K562 (cell line): ENCODE measurements at regions not wholly inside any gene's neighbourhood (a gene's known extent, or its start where the extent isn't known, plus 50 kb on each side); places are given as distances from the start of the nearest gene placed in this dataset.

Experiments
- EZH2 ChIP-seq: IDR thresholded peaks from 2 replicates; pipeline ENCODE4 v1.6.1; 2012; ENCODE audit warnings: low read depth, mild to moderate bottlenecking, inconsistent platforms, low read length, borderline replicate concordance
- HCFC1 ChIP-seq: IDR thresholded peaks from 2 replicates; pipeline ENCODE4 v1.6.1; 2012; ENCODE audit warnings: low read depth, low read length, improper control_type of control experiment
- JUND ChIP-seq, 2 experiments: IDR thresholded peaks; 2 replicates in 1 of 2; 3 replicates in 1 of 2; pipeline ENCODE4 v1.6.1; 2011; ENCODE audit warnings: borderline replicate concordance in 2 of 2, low read depth in 2 of 2, low read length in 2 of 2, improper control_type of control experiment in 1 of 2, missing biosample characterization in 1 of 2, missing genetic modification characterization in 1 of 2, missing genetic modification reagents in 1 of 2
- NBN ChIP-seq: fragments of 450-650 bp; IDR thresholded peaks from 2 replicates; pipeline ENCODE4 v1.6.1; 2016; ENCODE audit warnings: low read depth, mild to moderate bottlenecking
- TBP ChIP-seq: optimal IDR thresholded peaks from 2 replicates; pipeline ENCODE3; 2011; ENCODE audit warnings: low read depth, low read length, improper control_type of control experiment
- ZNF445 ChIP-seq: fragments of 250-450 bp; sonication (Bioruptor Pico); IDR thresholded peaks from 2 replicates; pipeline ENCODE4 v1.4.0; 2020; ENCODE audit warnings: low read depth, mild to moderate bottlenecking, moderate library complexity
- ZNF766 ChIP-seq: fragments of 200-800 bp; sonication (Bioruptor generic); conservative IDR thresholded peaks from 2 replicates; pipeline ENCODE4 v1.6.1; 2016; ENCODE audit warnings: missing genetic modification characterization, missing compliant biosample characterization
- TF ChIP-seq, protein P1 (sequence below): fragments of 450-650 bp; IDR thresholded peaks from 2 replicates; pipeline ENCODE4 v1.6.1; 2016; ENCODE audit warnings: mild to moderate bottlenecking
- TF ChIP-seq, protein P2 (sequence below), 3 experiments: IDR thresholded peaks in 2 of 3; conservative IDR thresholded peaks in 1 of 3; 2 replicates each; pipeline ENCODE4 v1.5.1; 2011 to 2012; ENCODE audit warnings: low read length in 3 of 3, mild to moderate bottlenecking in 3 of 3, control low read depth in 2 of 3, improper control_type of control experiment in 1 of 3, inconsistent platforms in 1 of 3, low read depth in 1 of 3, mixed read lengths in 1 of 3, moderate library complexity in 1 of 3; ENCODE audit not compliant: insufficient read depth in 2 of 3

DNA sequence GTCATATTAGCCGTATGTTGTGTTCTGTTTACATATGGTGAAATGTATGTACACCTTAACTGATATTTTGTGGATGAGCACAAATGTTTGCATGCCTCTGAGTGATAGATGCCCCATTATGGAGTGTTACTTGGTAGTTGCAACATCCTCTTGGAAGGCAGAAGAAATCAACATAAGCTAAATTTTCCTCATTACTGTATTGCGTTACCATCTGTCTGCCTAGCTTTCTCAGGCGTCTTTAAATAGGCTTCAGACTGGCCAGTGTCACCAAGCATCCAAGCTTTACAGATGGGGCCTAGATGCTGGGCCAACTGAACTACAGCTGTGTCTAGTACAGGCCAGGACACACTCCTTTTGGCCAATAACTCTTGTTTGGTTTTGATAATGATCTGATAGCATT is 250.6 kb downstream of the SAMD5 start:
- TF ChIP-seq TBP = no peak
- TF ChIP-seq HCFC1 = no peak
- TF ChIP-seq, protein P1, sequence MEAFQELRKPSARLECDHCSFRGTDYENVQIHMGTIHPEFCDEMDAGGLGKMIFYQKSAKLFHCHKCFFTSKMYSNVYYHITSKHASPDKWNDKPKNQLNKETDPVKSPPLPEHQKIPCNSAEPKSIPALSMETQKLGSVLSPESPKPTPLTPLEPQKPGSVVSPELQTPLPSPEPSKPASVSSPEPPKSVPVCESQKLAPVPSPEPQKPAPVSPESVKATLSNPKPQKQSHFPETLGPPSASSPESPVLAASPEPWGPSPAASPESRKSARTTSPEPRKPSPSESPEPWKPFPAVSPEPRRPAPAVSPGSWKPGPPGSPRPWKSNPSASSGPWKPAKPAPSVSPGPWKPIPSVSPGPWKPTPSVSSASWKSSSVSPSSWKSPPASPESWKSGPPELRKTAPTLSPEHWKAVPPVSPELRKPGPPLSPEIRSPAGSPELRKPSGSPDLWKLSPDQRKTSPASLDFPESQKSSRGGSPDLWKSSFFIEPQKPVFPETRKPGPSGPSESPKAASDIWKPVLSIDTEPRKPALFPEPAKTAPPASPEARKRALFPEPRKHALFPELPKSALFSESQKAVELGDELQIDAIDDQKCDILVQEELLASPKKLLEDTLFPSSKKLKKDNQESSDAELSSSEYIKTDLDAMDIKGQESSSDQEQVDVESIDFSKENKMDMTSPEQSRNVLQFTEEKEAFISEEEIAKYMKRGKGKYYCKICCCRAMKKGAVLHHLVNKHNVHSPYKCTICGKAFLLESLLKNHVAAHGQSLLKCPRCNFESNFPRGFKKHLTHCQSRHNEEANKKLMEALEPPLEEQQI = no peak
- TF ChIP-seq, protein P2, sequence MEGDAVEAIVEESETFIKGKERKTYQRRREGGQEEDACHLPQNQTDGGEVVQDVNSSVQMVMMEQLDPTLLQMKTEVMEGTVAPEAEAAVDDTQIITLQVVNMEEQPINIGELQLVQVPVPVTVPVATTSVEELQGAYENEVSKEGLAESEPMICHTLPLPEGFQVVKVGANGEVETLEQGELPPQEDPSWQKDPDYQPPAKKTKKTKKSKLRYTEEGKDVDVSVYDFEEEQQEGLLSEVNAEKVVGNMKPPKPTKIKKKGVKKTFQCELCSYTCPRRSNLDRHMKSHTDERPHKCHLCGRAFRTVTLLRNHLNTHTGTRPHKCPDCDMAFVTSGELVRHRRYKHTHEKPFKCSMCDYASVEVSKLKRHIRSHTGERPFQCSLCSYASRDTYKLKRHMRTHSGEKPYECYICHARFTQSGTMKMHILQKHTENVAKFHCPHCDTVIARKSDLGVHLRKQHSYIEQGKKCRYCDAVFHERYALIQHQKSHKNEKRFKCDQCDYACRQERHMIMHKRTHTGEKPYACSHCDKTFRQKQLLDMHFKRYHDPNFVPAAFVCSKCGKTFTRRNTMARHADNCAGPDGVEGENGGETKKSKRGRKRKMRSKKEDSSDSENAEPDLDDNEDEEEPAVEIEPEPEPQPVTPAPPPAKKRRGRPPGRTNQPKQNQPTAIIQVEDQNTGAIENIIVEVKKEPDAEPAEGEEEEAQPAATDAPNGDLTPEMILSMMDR (IDR thresholded peaks at IDR 0.05 in 2 of 3, conservative IDR thresholded peaks at IDR 0.05 in 1 of 3; ENCODE audit: insufficient read depth in 2 of 3, low read depth in 1 of 3, low read length in 3 of 3) = no peak
- TF ChIP-seq ZNF766 = no peak
- TF ChIP-seq ZNF445 (CRISPR knock-in tag) = no peak
- no peak for TF ChIP-seq JUND (IDR thresholded peaks at IDR 0.05; ENCODE audit: borderline replicate concordance, low read depth, low read length)
- TF ChIP-seq JUND (tag; IDR thresholded peaks at IDR 0.05; ENCODE audit: borderline replicate concordance, low read depth, low read length) = no peak
- TF ChIP-seq NBN = no peak
- no peak for TF ChIP-seq EZH2
